Muscle layer of duodenum (tissue), 2 donors: ENCODE measurements at regions not wholly inside any gene's neighbourhood (a gene's known extent, or its start where the extent isn't known, plus 50 kb on each side); places are given as distances from the start of the nearest gene placed in this dataset.

Experiments
- H3K27ac ChIP-seq: one replicate; pipeline ENCODE4 v1.7.0; 2013; ENCODE audit warnings: mild to moderate bottlenecking, low read length
- H3K27me3 ChIP-seq: one replicate; pipeline ENCODE4 v1.7.0; 2013; ENCODE audit warnings: low read depth, mild to moderate bottlenecking, control low read depth, low read length
- H3K36me3 ChIP-seq, 2 donors: one replicate each; pipeline ENCODE4 v1.7.0; 2013; ENCODE audit warnings: low read length in 2 of 2, control low read depth in 1 of 2, mild to moderate bottlenecking in 1 of 2; ENCODE audit not compliant: insufficient read depth in 2 of 2, control insufficient read depth in 1 of 2
- H3K4me1 ChIP-seq, 2 donors: one replicate each; pipeline ENCODE4 v1.7.0; 2013; ENCODE audit warnings: low read length in 2 of 2, mild to moderate bottlenecking in 2 of 2, control low read depth in 1 of 2, moderate library complexity in 1 of 2; ENCODE audit not compliant: insufficient read depth in 2 of 2, control insufficient read depth in 1 of 2
- H3K4me3 ChIP-seq, 2 donors: one replicate each; pipeline ENCODE4 v1.7.0; 2013; ENCODE audit warnings: low read length in 2 of 2, low read depth in 1 of 2, mild to moderate bottlenecking in 1 of 2
- H3K9me3 ChIP-seq, 2 donors: one replicate each; pipeline ENCODE4 v1.7.0; 2013; ENCODE audit warnings: low read length in 2 of 2, control low read depth in 1 of 2, mild to moderate bottlenecking in 1 of 2; ENCODE audit not compliant: control insufficient read depth in 1 of 2
- donor health status: healthy.

- Histone ChIP-seq H3K4me1 (no peaks in the 10 kb centered on the region), H3K4me3 (no peak overlapping the region), H3K9me3 (peaks cover 0 to 3% of the 10 kb centered on the region in 2 donors), H3K27ac (no peak overlapping the region), H3K27me3 (no peaks in the 10 kb centered on the region), H3K36me3 (no peaks in the 10 kb centered on the region)
Measured at GRCh38 chr13:57784633-57785032, 153.1 kb downstream of the PCDH17 start.

- Histone ChIP-seq H3K4me1 (no peaks in the 10 kb centered on the region), H3K27ac (no peak overlapping the region), H3K36me3 (no peaks in the 10 kb centered on the region), H3K4me3 (no peak overlapping the region), H3K27me3 (no peaks in the 10 kb centered on the region), H3K9me3 (peaks cover 0 to 3% of the 10 kb centered on the region in 2 donors)
Measured at GRCh38 chr13:57787058-57787791, 155.7 kb downstream of the PCDH17 start.

GRCh38 chr13:57799624-57800023 lies 168.1 kb downstream of the PCDH17 start:
- H3K9me3 ChIP-seq = no peaks in the 10 kb centered on the region
- H3K4me1 ChIP-seq = no peaks in the 10 kb centered on the region
- no peaks in the 10 kb centered on the region for H3K36me3 ChIP-seq
- no peaks in the 10 kb centered on the region for H3K27me3 ChIP-seq
- H3K4me3 ChIP-seq = no peak overlapping the region
- H3K27ac ChIP-seq = no peak overlapping the region

- no peak overlapping the region for H3K27ac ChIP-seq
- no peaks in the 10 kb centered on the region for H3K36me3 ChIP-seq
- H3K4me1 ChIP-seq = no peaks in the 10 kb centered on the region
- no peaks in the 10 kb centered on the region for H3K27me3 ChIP-seq
- no peak overlapping the region for H3K4me3 ChIP-seq
- H3K9me3 ChIP-seq = peaks cover 0 to 4% of the 10 kb centered on the region in 2 donors
Measured at GRCh38 chr13:57813651-57814050, 182.1 kb downstream of the PCDH17 start.

- Histone ChIP-seq H3K27ac (no peak overlapping the region), H3K4me1 (no peaks in the 10 kb centered on the region)
Measured at GRCh38 chr13:57815600-57815999, 184.1 kb downstream of the PCDH17 start.

GRCh38 chr13:57820924-57821323 lies 189.4 kb downstream of the PCDH17 start:
- H3K27ac ChIP-seq = no peak overlapping the region
- no peaks in the 10 kb centered on the region for H3K36me3 ChIP-seq

More at GRCh38 chr13:57815600-57815999, 184.1 kb downstream of the PCDH17 start:
- Histone ChIP-seq H3K36me3 (no peaks in the 10 kb centered on the region), H3K9me3 (peaks cover 0 to 4% of the 10 kb centered on the region in 2 donors), H3K27me3 (no peaks in the 10 kb centered on the region), H3K4me3 (no peak overlapping the region)

GRCh38 chr13:57823704-57824103 lies 192.2 kb downstream of the PCDH17 start:
- H3K4me1 ChIP-seq = no peaks in the 10 kb centered on the region
- no peak overlapping the region for H3K4me3 ChIP-seq
- no peaks in the 10 kb centered on the region for H3K27me3 ChIP-seq
- no peak overlapping the region for H3K27ac ChIP-seq
- H3K36me3 ChIP-seq = no peaks in the 10 kb centered on the region
- no peaks in the 10 kb centered on the region for H3K9me3 ChIP-seq

More at GRCh38 chr13:57820924-57821323, 189.4 kb downstream of the PCDH17 start:
- H3K27me3 ChIP-seq = no peaks in the 10 kb centered on the region
- H3K4me1 ChIP-seq = no peaks in the 10 kb centered on the region
- no peak overlapping the region for H3K4me3 ChIP-seq
- H3K9me3 ChIP-seq = no peaks in the 10 kb centered on the region

- Histone ChIP-seq H3K4me1 (no peaks in the 10 kb centered on the region), H3K27me3 (no peaks in the 10 kb centered on the region), H3K27ac (no peak overlapping the region), H3K36me3 (no peaks in the 10 kb centered on the region), H3K4me3 (no peak overlapping the region), H3K9me3 (no peaks in the 10 kb centered on the region)
Measured at GRCh38 chr13:57824121-57824520, 192.6 kb downstream of the PCDH17 start.

- no peaks in the 10 kb centered on the region for H3K36me3 ChIP-seq
- H3K27ac ChIP-seq = no peak overlapping the region
- H3K27me3 ChIP-seq = no peaks in the 10 kb centered on the region
- no peaks in the 10 kb centered on the region for H3K4me1 ChIP-seq
- H3K9me3 ChIP-seq = no peaks in the 10 kb centered on the region
- H3K4me3 ChIP-seq = no peak overlapping the region
Measured at GRCh38 chr13:57825066-57825465, 193.5 kb downstream of the PCDH17 start.

GRCh38 chr13:57829496-57829895 lies 198.0 kb downstream of the PCDH17 start:
- Histone ChIP-seq H3K4me3 (no peak overlapping the region), H3K27me3 (no peaks in the 10 kb centered on the region), H3K27ac (no peak overlapping the region), H3K9me3 (no peaks in the 10 kb centered on the region), H3K36me3 (no peaks in the 10 kb centered on the region), H3K4me1 (no peaks in the 10 kb centered on the region)

- no peaks in the 10 kb centered on the region for H3K36me3 ChIP-seq
Measured at GRCh38 chr13:57832187-57832586, 200.6 kb downstream of the PCDH17 start.

GRCh38 chr13:57837801-57838200 lies 206.3 kb downstream of the PCDH17 start:
- H3K9me3 ChIP-seq = no peaks in the 10 kb centered on the region
- H3K4me1 ChIP-seq = no peaks in the 10 kb centered on the region
- no peaks in the 10 kb centered on the region for H3K36me3 ChIP-seq
- no peak overlapping the region for H3K27ac ChIP-seq
- no peak overlapping the region for H3K4me3 ChIP-seq
- H3K27me3 ChIP-seq = no peaks in the 10 kb centered on the region

More at GRCh38 chr13:57832187-57832586, 200.6 kb downstream of the PCDH17 start:
- Histone ChIP-seq H3K9me3 (no peaks in the 10 kb centered on the region), H3K27ac (no peak overlapping the region), H3K27me3 (no peaks in the 10 kb centered on the region), H3K4me3 (no peak overlapping the region), H3K4me1 (no peaks in the 10 kb centered on the region)
